ENCODE measurements at regions not wholly inside any gene's neighbourhood (a gene's known extent, or its start where the extent isn't known, plus 50 kb on each side); places are given as distances from the start of the nearest gene placed in this dataset.
"Not testable (repeated sequence)": the region's sequence is repeated elsewhere in the genome, so short reads cannot be mapped to it uniquely, and the experiment has no call there.

GRCh38 chrX:5683996-5684395, 544.7 kb downstream of the NLGN4X start:
- DNase-seq = no peak

DNA sequence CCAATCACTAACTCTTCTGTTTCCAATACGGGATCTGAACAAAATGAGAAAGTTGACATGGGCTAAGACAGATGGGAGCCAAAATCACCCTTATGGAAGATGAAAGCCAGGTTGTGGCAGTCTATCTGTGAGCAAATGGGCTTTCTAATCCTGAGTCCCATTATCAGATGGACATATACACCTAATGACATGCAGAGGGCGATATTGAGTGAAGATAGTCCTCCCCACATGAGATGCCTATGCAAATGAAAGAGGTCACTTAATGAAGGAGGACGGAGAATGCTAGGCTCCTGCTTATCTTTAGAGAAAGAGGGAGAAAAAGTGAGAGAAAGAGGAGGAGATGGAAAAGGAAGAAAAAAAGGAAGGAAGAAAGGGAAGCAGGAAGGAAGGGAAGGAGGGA, 547.5 kb downstream of the NLGN4X start:
- DNase-seq = no peak

GRCh38 chrX:5674036-5674435, 554.6 kb downstream of the NLGN4X start:
- no peak for DNase-seq

DNA sequence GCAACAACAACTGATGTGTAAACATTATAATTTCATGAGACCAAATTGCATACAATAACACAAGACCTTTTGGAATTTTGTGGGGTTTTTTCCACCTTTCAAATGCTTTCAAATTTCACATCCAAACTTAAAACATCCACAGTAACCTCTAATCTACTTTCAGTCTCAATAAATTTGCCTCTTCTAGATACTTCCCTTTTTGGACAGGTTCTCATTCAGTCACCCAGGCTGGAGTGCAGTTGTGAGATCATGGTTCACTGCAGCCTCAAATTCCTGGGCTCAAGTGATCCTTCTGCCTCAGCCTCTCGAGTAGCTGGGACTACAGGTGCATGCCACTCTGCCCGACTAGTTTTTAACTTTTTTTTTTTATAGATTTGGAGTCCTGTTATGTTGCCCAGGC, 556.6 kb downstream of the NLGN4X start:
- DNase-seq = no peak

GRCh38 chrX:5666689-5667088, 562.0 kb downstream of the NLGN4X start:
- DNase-seq = not testable (repeated sequence)

GRCh38 chrX:5656544-5656943, 572.1 kb downstream of the NLGN4X start:
- DNase-seq = no peak

DNA sequence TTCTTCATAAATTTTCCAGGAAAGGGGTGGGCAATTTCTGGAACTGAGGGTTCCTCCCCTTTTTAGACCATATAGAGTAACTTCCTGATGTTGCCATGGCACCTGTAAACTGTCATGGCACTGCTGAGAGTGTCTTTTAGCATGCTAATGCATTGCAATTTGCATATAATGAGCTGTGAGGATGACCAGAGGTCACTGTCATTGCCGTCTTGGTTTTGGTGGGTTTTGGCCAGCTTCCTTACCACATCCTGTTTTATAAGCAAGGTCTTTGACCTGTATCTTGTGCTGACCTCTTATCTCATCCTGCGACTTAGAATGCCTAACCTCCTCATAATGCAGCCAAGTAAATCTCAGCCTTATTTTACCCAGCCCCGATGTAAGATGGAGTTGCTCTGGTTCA, 577.8 kb downstream of the NLGN4X start:
- DNase-seq = no peak

GRCh38 chrX:5648941-5649568, 579.6 kb downstream of the NLGN4X start:
- no peak for DNase-seq

DNA sequence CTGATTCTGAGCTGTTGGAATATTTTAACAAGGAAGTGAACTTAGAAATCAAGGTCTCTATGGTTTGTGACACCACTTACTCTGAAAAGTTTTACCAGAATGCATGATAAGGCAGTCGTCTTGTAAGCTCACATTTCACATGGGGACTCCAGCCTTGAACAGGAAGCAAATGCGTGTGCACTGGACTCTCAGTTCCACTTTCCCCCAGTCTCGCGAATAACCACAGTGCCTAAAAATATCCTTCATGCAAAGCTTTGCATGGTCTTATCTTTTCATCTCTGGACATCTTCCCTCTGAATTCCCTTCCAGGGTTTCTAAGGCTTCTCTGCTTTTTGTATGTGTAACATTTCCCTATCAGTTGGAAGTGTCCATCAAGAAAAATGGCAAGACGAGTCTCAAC, 581.8 kb downstream of the NLGN4X start:
- no peak for DNase-seq

DNA sequence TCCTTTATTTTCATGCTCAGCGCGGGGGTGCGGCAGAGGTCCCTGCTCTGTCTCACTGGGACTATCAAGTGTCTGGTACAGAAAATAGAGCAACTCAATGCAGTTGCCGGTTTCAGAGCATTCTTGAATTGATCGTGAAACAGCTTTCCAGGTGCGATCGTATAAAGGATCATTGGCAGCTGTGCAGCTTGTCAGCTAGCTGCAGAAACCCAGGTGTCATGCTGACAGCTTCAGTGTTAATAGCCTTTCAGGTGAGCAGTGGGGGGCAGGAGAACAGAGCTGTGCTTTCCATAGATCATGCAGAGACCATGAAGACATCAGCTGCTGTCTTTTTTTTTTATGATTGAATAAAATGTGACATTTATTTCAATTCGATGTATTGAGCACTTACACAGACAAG, 583.9 kb downstream of the NLGN4X start:
- no peak for DNase-seq

- DNase-seq = no peak
Observed at GRCh38 chrX:5640071-5640470, 588.6 kb downstream of the NLGN4X start.

GRCh38 chrX:5638572-5638971, 590.1 kb downstream of the NLGN4X start:
- DNase-seq = no peak

GRCh38 chrX:5632887-5633286, 595.8 kb downstream of the NLGN4X start:
- DNase-seq = no peak

DNA sequence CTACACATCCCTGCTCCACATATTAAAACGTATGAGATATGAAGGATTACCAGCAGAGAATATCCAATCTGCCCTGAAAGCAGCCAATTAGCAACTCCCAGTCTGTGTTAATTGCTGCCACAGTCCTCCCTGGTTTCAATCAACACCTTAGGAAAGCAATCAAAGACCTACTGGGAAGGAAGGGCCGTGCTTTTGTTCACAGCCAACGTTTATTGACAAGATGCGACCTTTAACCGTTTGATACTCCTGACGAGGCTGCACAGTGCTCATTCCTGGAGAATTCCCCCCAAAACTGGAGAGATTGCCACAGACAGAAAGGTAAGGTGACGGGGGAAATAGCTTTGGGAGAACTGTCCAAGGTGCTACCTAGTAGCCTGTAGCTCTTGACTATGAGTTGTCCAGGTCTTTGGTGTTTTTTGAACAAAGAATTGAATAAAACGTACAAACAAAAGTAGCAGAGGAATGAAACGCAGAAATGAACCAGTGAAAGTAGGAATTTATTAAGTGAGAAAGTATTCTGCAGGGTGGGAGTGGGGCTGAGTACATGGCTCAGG, 596.5 kb downstream of the NLGN4X start:
- no peak for DNase-seq

GRCh38 chrX:5617666-5618065, 611.0 kb downstream of the NLGN4X start:
- DNase-seq = no peak

GRCh38 chrX:5595570-5595969, 633.1 kb downstream of the NLGN4X start:
- DNase-seq = no peak

GRCh38 chrX:5586726-5587125, 641.9 kb downstream of the NLGN4X start:
- DNase-seq = no peak

- DNase-seq = no peak
Observed at GRCh38 chrX:5575407-5575806, 653.3 kb downstream of the NLGN4X start.

DNA sequence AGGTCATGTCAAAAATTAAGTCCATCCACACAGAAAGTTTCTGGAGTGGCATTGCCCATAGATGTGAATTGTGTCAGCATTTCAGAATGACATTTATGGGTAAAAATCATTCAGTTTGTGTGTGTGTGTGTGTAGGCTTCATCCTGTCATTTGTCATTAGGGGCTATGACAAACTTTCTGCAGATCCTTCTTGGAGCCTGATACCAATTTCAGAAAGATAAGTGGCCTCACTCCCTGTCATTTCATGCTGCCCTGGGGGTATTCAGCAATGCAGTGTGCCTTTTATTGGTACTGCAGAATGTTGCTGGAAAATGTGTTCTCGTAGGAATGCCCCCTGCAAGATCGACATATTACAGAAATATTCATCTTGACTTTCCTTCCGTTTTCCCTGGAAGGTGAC, 659.7 kb downstream of the NLGN4X start:
- no peak for DNase-seq

DNA sequence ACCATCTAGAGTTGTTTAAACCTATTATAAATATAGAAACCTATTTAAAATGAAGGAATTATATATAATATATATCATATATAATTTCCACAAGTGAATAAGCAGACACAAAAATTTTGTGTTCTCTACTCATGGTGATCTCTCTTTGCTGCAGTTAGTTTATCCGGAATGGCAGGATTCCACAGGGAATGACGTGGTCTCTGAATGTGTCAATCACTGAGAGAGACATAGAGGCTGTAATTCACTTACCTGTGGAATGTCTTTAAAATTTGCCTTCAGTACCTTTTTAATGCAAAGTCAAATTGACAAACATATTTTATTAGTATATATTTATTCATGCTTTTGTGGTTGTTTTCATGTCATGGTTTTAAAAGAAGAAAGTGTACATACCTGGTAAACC, 669.3 kb downstream of the NLGN4X start:
- DNase-seq = no peak

DNA sequence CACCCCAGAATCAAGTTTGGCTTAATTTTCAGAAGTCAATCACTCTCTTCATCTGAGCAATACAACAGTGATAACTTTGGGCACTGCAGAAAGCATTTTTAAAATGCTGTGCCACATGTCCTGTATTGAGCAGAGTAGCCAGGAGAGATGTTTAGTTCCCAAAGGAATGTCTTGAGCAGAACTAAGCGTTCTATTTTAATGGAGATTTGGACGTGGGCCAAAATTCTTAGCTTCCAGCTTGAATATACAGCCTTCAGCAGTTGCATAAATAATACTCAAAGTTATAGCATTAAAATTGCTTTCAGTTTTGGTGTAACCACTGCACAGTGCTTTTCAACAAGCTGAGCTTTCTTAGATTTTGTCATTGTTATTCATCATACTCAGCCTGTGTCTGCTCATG, 679.2 kb downstream of the NLGN4X start:
- DNase-seq = no peak

DNA sequence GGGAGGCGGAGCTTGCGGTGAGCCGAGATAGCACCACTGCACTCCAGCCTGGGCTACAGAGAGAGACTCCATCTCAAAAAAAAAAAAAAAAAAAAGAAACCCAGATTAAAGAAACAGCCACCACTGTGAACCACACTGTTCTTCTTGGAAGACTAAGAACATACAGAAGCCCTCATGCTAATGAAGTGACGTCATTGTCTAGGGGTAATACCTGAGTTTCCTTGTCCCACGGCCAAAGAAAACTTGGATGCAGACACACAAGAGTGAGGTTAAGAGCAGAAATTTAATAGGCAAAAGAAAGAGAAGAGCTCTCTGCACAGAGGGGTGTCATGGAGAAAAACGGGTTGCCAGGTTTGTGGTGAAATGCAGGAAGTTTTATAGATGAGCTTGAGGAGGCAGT, 691.6 kb downstream of the NLGN4X start:
- no peak for DNase-seq

GRCh38 chrX:5536261-5536660, 692.4 kb downstream of the NLGN4X start:
- no peak for DNase-seq

DNA sequence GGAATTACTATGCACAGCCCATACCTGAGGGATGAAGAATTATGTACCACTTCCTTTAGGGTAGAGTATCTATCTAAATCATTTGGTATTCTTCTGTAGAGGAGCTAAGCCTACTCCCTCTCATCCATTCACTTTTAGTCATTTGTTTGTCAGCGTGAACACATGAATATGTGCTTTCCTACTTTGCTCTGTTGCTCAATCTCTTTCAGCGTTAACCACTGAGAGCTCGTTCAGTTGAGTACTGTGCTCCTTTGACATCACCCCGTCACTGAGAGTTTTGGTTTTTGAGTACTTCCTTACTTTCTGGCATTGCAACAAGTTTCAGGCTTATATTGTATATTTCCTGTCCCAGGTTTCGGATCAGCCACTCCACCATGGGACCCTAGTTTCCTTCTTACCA, 700.6 kb downstream of the NLGN4X start:
- no peak for DNase-seq

GRCh38 chrX:5526191-5526590, 702.5 kb downstream of the NLGN4X start:
- DNase-seq = no peak
